ENCODE measurements at regions not wholly inside any gene's neighbourhood (a gene's known extent, or its start where the extent isn't known, plus 50 kb on each side); places are given as distances from the start of the nearest gene placed in this dataset.

GRCh38 chr6:169912266-169913095 lies 161.1 kb downstream of the ERMARD start:
- no peaks in the 10 kb centered on the region for H3K9me3 ChIP-seq
- no peak overlapping the region for H3K4me3 ChIP-seq
- H3K36me3 ChIP-seq = no peaks in the 10 kb centered on the region
- 82% methylated on average over 20 of the region's 21 CpGs for WGBS
- H3K27me3 ChIP-seq = peaks cover 0 to 19% (median 0%) of the 10 kb centered on the region in 4 donors
- DNase-seq (ENCODE audit: extremely low spot score) = no peak
- H3K27ac ChIP-seq (replicated peaks in 1 of 4) = no peak overlapping the region
- TF ChIP-seq POLR2AphosphoS5 (IDR thresholded peaks at IDR 0.05) (no peak), POLR2A (IDR thresholded peaks at IDR 0.05; ENCODE audit: low read depth) (no peak)
- intact Hi-C loops (cut with DNase I) = no loop called here
- peaks cover 0 to 5% (median under 1%) of the 10 kb centered on the region in 4 donors for H3K4me1 ChIP-seq

GRCh38 chr6:169911264-169912263 lies 160.1 kb downstream of the ERMARD start:
- TF ChIP-seq EP300 (IDR thresholded peaks at IDR 0.05) = no peak
- no peak for TF ChIP-seq CTCF (IDR thresholded peaks at IDR 0.05)
- TF ChIP-seq POLR2A (IDR thresholded peaks at IDR 0.05; ENCODE audit: low read depth) = no peak
- TF ChIP-seq POLR2AphosphoS5 (IDR thresholded peaks at IDR 0.05) = no peak
- no peak for DNase-seq (ENCODE audit: extremely low spot score)
- peaks cover 0 to 19% (median 0%) of the 10 kb centered on the region in 4 donors for H3K27me3 ChIP-seq
- H3K4me3 ChIP-seq = no peak overlapping the region
- no peaks in the 10 kb centered on the region for H3K36me3 ChIP-seq
- no peak overlapping the region for H3K27ac ChIP-seq (replicated peaks in 1 of 4)
- peaks cover 0 to 6% (median 3%) of the 10 kb centered on the region in 4 donors for H3K4me1 ChIP-seq
- intact Hi-C loops (cut with DNase I) = no loop called here
- WGBS = 94% methylated on average over 21 of the region's 41 CpGs
- no peaks in the 10 kb centered on the region for H3K9me3 ChIP-seq

- H3K4me3 ChIP-seq = no peak overlapping the region
- no peaks in the 10 kb centered on the region for H3K9me3 ChIP-seq
- H3K27me3 ChIP-seq = peaks cover 0 to 10% (median 0%) of the 10 kb centered on the region in 4 donors
- no peak overlapping the region for H3K27ac ChIP-seq (replicated peaks in 1 of 4)
- intact Hi-C loops (cut with DNase I) = no loop called here
- no peak for DNase-seq (ENCODE audit: extremely low spot score)
- no peaks in the 10 kb centered on the region for H3K36me3 ChIP-seq
- peaks cover 9 to 29% (median 22%) of the 10 kb centered on the region in 4 donors for H3K4me1 ChIP-seq
- no peak for TF ChIP-seq CTCF (IDR thresholded peaks at IDR 0.05)
- TF ChIP-seq POLR2A (IDR thresholded peaks at IDR 0.05; ENCODE audit: low read depth) = no peak
- TF ChIP-seq EP300 (IDR thresholded peaks at IDR 0.05) = no peak
- TF ChIP-seq POLR2AphosphoS5 (IDR thresholded peaks at IDR 0.05) = no peak
- WGBS = 83% methylated on average over 7 of the region's 7 CpGs
These were observed 157.7 kb downstream of the ERMARD start for GRCh38 chr6:169909113-169909512.

- intact Hi-C loops (cut with DNase I) = no loop called here
- DNase-seq (ENCODE audit: extremely low spot score) = no peak
- Histone ChIP-seq H3K9me3 (no peaks in the 10 kb centered on the region), H3K27me3 (peaks cover 0 to 10% (median 0%) of the 10 kb centered on the region in 4 donors), H3K4me1 (peaks cover 9 to 29% (median 22%) of the 10 kb centered on the region in 4 donors), H3K27ac (replicated peaks in 1 of 4) (no peak overlapping the region), H3K36me3 (no peaks in the 10 kb centered on the region), H3K4me3 (no peak overlapping the region)
- 85% methylated on average over 8 of the region's 8 CpGs for WGBS
- TF ChIP-seq EP300 (IDR thresholded peaks at IDR 0.05) (no peak), POLR2AphosphoS5 (IDR thresholded peaks at IDR 0.05) (no peak), CTCF (IDR thresholded peaks at IDR 0.05) (no peak), POLR2A (IDR thresholded peaks at IDR 0.05; ENCODE audit: low read depth) (no peak)
These were observed 157.0 kb downstream of the ERMARD start for GRCh38 chr6:169908403-169908933.

Measured in esophagus muscularis mucosa (tissue), 4 donors.